GM19397 (cell line): ENCODE measurements at regions not wholly inside any gene's neighbourhood (a gene's known extent, or its start where the extent isn't known, plus 50 kb on each side); places are given as distances from the start of the nearest gene placed in this dataset.

Experiments used
- ATAC-seq: cut with Tn5 transposase; IDR thresholded peaks from one replicate; pipeline ENCODE4 v1.9.1; 2021; ENCODE audit warnings: mild to moderate bottlenecking, moderate library complexity; ENCODE audit not compliant: unreplicated experiment

DNA sequence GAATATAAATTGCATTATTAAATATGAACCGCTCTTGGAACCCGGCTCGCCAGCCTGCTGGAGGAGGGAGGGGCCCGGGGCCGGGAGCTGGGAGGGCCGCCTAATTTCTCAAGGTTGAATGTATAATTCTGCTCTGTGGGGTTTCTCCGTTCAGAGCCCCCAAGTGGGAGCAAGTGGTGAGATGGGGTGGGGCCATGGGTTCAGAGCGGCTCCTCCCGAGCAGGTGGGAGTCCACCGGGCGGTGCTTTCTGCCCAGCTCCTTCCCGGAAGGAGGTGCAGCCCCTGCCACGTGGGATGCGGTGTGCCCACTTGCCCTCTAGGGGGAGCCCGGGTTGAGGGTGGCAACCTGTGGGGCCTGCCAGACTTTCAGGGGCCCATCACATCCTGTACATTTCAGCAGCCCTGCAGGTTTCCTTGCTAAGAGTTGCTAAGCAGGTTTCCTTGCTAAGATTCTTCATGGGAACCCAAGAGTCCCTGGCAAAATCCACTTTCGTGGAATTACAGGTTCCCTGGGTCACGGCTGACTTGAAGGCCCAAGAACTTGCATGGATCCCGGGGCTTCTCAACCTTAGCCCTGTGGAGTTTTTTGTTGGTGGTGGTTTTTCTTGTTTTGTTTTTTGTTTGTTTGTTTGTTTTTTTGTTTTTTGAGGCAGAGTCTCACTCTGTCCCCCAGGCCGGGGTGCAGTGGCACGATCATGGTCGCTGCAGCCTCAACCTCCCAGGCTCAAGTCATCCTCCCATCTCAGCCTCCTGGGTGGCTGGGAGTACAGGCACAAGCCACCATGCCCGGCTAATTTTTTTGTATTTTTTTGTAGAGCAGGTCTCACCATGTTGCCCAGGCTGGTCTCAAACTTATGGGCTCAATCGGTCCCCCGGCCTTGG is 196.7 kb upstream of the GSE1 start:
- ATAC-seq, result no peak

- no peak for ATAC-seq
Observed at GRCh38 chr16:85417156-85417860, 195.8 kb upstream of the GSE1 start.

DNA sequence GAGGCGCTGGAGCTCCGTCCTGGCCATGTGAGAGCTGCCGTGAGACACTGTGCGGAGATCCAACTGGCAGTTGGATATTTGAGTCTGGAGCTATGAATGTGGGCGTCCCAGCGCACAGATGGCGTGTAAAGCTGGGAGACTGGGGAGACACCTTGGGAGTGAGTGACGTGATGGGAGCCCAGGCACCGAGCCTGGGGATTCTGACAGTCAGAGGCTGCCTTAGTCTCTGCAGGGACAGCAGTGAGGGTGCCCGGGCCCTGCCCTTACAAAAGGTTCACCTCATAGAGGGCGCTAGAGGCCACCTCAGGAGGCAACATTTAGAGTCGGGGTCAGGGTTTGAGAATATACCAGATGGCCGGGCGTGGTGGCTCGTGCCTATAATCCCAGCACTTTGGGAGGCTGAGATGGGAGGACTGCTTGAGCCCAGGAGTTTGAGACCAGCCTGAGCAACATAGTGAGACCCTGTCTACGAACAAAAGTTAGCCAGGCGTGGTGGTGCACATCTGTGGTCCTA is 194.1 kb upstream of the GSE1 start:
- ATAC-seq, result no peak

- no peak for ATAC-seq
Observed at GRCh38 chr16:85419503-85420408, 193.4 kb upstream of the GSE1 start.

DNA sequence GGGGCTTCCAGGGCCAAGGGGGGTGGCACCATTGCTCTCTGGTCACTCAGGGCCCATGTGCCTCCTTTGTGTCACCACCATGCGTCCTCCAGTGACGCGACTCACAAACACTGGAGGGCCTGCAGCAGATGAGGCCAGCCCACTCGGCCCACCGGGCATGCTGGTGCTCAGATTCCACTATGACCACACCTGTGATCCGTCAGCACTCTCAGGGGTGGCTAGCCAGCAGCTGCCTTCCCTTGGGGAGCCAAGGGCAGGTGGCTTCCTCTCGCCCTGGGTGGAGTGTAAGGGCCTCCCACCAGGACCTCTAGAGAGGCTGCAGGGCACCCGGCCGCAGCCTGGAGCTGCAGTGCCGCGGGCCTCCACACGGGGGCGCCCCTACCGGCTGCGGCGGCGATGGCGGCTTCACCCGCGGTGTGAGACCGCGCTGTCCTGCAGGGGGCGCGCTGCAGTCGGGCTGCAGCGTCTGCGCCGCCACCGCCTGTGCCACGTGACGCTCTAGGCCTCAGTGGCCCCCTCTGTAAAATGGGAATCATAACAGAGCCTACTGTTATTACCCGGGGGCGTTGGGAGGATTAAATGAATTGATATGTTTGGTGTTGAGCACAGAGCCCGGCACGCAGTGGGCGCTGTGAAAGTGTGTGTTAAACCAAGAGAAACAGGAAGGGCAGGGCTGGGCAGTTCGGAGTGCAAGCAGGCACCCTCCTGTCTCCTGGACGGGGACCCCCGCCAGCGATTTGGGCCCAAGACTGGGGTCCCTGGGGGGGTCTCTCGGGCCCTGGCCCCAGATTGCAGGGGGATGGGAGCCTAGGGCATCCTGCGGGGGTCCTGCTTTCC is 192.4 kb upstream of the GSE1 start:
- no peak for ATAC-seq

- no peak for ATAC-seq
Observed at GRCh38 chr16:85421338-85422195, 191.6 kb upstream of the GSE1 start.

- ATAC-seq, result no peak
Observed at GRCh38 chr16:85422196-85422631, 190.9 kb upstream of the GSE1 start.

DNA sequence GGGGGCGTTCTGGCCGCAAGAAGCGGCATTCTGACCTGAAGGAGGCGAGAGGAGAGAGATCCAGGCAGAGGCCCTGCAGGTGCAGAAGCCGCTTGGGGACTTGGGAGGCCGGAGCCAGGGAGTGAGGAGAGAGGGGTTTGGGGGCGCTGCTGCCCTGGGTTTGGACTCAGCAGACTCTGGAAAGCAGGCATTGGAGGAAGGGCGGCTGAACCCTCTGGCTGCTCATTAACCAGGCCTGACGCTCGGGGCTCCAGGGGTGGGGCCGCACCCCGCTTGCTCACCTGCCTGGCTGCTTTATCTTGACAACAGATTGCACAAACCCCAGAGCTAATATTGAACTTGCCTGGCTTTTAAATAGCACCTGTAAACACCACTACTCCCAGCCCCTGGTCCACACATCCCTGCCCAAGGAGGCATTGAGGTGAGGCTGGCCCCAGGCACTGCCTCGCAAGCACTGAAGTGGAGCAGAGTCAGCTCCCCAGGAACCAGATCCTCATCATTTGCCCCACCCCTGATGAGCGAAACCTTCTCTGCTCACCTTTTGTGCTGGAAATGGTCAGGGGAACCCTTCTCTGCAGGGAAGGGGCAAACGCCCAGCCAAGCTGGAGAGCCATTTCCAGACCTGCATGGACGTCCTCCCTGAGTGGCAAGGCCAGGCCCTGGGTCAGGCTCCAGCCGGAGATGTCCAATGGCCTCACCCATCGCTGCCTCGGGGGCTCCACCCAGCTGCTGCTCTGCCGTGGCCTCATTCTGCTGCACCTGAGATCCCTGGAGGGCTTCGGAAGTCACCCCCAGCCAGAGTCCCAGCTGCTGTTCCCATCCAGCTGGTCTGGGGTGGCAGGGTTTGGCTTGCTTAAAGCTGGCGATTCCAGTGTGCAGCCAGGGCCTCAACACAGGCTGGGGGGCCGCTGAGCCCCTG is 190.2 kb upstream of the GSE1 start:
- no peak for ATAC-seq

- ATAC-seq, result no peak
Observed at GRCh38 chr16:85423631-85424030, 189.5 kb upstream of the GSE1 start.

DNA sequence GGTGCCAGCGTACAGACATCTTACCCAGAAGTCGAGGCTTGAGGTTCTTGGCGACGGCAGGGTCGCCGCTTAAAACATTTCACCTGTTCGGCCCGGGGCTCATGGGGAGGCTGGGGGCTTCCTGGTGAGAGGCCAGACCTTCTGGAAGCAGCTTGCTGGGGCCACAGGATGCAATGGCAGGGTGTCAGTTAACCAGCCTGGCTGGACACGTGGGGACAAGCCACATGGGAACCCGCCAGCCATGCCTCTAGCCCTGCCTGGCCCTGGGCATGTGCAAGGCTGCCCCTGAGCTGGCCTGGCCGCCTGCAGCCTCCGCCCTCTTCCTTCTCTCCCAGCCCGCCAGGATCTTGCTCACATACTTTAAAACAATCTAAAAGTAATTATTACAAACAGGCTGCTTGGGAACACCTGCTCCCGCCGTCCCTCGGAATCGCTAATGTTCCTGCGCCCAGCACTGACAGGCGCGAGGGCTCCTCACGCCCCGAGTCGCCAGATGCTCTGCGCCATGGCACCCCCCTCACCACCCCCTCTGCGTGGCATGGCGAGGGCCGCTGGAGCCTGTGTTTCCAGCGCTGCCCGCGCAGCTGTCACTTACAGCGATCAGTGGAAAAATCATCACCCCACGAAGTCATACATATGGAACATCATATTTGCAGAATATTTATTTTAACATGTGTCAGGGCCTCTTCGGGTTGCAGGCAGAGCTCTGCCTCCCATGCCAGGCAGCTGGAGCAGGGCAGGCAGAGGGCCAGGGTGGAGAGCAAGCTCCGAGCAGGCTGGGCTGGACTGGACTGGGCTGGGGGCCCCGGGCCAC is 188.7 kb upstream of the GSE1 start:
- no peak for ATAC-seq

- ATAC-seq, result no peak
Observed at GRCh38 chr16:85425074-85425662, 188.0 kb upstream of the GSE1 start.

DNA sequence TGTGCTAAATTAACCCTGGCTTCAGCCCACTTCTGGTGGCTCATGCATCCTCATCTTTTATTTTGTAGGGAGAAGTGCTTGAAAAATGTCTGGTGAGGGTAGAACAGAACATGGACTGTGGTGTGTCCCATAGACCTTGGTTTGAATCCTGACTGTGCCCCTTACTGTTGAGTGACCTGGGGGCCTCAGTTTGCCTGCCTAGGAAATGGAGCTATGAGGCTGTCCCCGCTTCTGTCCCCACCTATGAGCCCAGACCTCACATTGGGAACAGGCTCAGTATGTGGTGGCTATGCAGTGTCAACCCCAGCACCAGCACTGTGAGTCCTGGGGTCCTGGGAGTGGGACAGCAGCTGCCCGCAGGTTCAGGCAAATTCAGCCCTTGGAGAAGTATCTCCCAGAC is 186.3 kb upstream of the GSE1 start:
- ATAC-seq, result no peak

DNA sequence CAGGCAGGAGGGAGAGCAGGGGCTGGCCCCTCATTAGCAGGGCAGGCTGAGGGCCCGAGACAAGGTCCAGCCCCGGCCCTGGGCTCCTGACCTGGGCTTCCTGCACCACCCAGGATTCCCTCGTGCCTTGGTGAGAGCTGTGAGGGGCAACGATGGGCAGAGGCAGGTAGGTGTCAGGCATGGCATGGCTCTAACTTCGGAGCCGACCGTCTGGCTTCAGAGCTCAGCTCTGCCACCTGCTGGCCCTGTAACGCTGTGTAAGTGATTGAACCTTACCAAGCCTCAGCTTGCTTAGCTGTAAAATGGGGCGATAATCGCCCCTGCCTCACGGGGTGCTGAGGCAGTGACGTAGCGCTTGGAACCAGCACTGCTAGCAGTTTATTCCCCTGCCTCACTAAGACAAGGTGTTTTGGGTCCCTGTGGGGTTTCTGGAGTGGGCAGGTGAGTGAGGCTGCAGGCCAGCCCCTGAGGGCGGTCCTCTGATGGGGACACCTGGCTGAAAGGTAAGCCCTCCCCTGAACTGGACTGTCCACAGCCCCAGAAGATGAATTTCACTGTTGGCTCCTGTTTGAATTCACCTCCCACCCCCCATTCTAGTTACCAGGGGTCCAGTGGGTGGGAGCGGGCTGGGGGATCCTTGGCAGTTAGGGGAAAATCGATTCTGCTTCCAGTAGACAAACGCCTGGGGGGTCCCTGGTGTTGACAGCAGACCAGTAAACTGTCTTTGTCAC is 184.8 kb upstream of the GSE1 start:
- no peak for ATAC-seq

DNA sequence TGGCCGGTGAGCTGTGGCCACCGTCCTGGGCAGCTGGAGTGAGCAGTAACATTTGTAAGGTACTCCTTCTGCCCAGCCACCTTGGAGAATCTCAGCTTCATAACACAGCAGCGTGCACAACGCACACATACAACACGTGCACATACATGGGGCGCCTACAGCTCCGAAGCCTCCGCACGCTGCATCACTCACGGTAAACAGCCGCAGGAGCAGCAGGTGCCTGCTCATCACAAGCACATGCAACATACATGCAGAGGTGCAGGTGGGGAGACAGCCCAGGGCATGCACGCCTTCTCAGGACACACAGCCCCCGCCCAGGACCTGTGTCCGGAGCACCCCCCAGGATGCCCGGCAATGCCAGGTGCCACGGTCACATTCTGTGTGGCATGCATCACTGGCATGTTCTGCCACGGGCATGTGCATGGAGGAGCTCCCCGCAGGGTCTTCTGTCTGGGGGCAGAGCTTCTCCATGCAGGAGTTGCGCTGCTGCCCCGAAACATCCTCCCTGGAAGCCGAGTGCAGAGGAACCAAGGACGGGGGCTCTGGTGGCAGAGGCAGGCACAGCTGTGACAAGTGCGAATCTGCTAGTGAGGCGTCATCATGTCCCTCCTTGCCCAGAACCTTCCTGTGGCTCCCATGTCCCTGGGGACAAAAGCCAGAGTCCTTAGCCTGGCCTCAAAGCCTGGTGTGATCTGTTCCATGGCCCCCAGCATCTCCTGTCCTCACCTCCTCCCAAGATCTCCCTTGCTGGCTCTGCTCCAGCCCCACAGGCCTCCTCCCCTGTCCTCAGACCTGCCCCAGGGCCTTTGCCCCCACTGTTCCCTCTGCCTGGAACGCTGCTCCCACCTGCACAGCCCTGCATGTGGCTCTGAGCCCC is 184.0 kb upstream of the GSE1 start:
- no peak for ATAC-seq
